H9 (cell line): ENCODE measurements at regions not wholly inside any gene's neighbourhood (a gene's known extent, or its start where the extent isn't known, plus 50 kb on each side); places are given as distances from the start of the nearest gene placed in this dataset.

ENCODE experiments used
- DNase-seq: peaks from one replicate; pipeline ENCODE4 v3.0.0-alpha.2; 2017
- H2AFZ ChIP-seq: one replicate; pipeline ENCODE4 v1.6.1; 2013; ENCODE audit warnings: mild to moderate bottlenecking, low read length, control low read depth, moderate library complexity
- H2AK5ac ChIP-seq: 2 replicates; pipeline ENCODE4 v1.6.1; 2013; ENCODE audit warnings: low read length, control low read depth, mixed read lengths; ENCODE audit not compliant: insufficient read length
- H2BK120ac ChIP-seq: one replicate; pipeline ENCODE4 v1.6.1; 2013; ENCODE audit warnings: low read depth, mild to moderate bottlenecking, low read length, control low read depth, inconsistent platforms; ENCODE audit not compliant: poor library complexity, severe bottlenecking
- H2BK12ac ChIP-seq: 2 replicates; pipeline ENCODE4 v1.6.1; 2013; ENCODE audit warnings: low read length, control low read depth, mixed read lengths, low read depth; ENCODE audit not compliant: insufficient read length
- H2BK15ac ChIP-seq: 2 replicates; pipeline ENCODE4 v1.6.1; 2013; ENCODE audit warnings: low read depth, low read length, control low read depth
- H2BK20ac ChIP-seq: one replicate; pipeline ENCODE4 v1.6.1; 2013; ENCODE audit warnings: low read depth, mild to moderate bottlenecking, low read length, control low read depth, inconsistent platforms; ENCODE audit not compliant: poor library complexity, severe bottlenecking
- H2BK5ac ChIP-seq: 2 replicates; pipeline ENCODE4 v1.6.1; 2013; ENCODE audit warnings: low read length, control low read depth, mixed read lengths; ENCODE audit not compliant: insufficient read length
- H3K14ac ChIP-seq: 2 replicates; pipeline ENCODE4 v1.6.1; 2013; ENCODE audit warnings: low read length, control low read depth; ENCODE audit not compliant: insufficient read depth
- H3K18ac ChIP-seq: 2 replicates; pipeline ENCODE4 v1.6.1; 2013; ENCODE audit warnings: low read depth, mild to moderate bottlenecking, mixed read lengths, low read length, control low read depth; ENCODE audit not compliant: insufficient read length
- H3K23ac ChIP-seq: 2 replicates; pipeline ENCODE4 v1.6.1; 2013; ENCODE audit warnings: low read length, control low read depth, mixed read lengths, low read depth; ENCODE audit not compliant: insufficient read length
- H3K23me2 ChIP-seq: 2 replicates; pipeline ENCODE4 v1.6.1; 2013; ENCODE audit warnings: low read depth, mild to moderate bottlenecking, mixed read lengths, low read length, control low read depth; ENCODE audit not compliant: insufficient read length, poor library complexity, severe bottlenecking
- H3K27ac ChIP-seq: 2 replicates; pipeline ENCODE4 v1.5.1; 2013; ENCODE audit warnings: low read length, control low read depth, mixed read lengths, low read depth; ENCODE audit not compliant: insufficient read length
- H3K27me3 ChIP-seq: 2 replicates; pipeline ENCODE4 v1.6.1; 2013; ENCODE audit warnings: low read length, control low read depth, inconsistent platforms; ENCODE audit not compliant: insufficient read depth
- H3K4ac ChIP-seq: 2 replicates; pipeline ENCODE4 v1.6.1; 2013; ENCODE audit warnings: low read depth, mild to moderate bottlenecking, control low read depth, inconsistent platforms, low read length, moderate library complexity
- H3K4me1 ChIP-seq: 2 replicates; pipeline ENCODE4 v1.6.1; 2013; ENCODE audit warnings: low read length, control low read depth, inconsistent platforms; ENCODE audit not compliant: insufficient read depth
- H3K4me2 ChIP-seq: 2 replicates; pipeline ENCODE4 v1.6.1; 2013; ENCODE audit warnings: low read length, control low read depth, mixed read lengths; ENCODE audit not compliant: insufficient read length, insufficient read depth
- H3K56ac ChIP-seq: 2 replicates; pipeline ENCODE4 v1.6.1; 2013; ENCODE audit warnings: low read depth, mild to moderate bottlenecking, mixed read lengths, low read length, control low read depth; ENCODE audit not compliant: insufficient read length
- H3K79me1 ChIP-seq: 2 replicates; pipeline ENCODE4 v1.6.1; 2013; ENCODE audit warnings: low read depth, mild to moderate bottlenecking, moderate library complexity, low read length, control low read depth, inconsistent platforms; ENCODE audit not compliant: insufficient read depth, poor library complexity, severe bottlenecking
- H3K79me2 ChIP-seq: 2 replicates; pipeline ENCODE4 v1.6.1; 2013; ENCODE audit warnings: low read length, control low read depth, inconsistent platforms; ENCODE audit not compliant: insufficient read depth
- H3K9ac ChIP-seq: 2 replicates; pipeline ENCODE4 v1.6.1; 2013; ENCODE audit warnings: low read length, control low read depth, mixed read lengths; ENCODE audit not compliant: insufficient read length; ENCODE audit errors: extremely low read depth
- H3K9me3 ChIP-seq: one replicate; pipeline ENCODE4 v1.6.1; 2013; ENCODE audit warnings: low read depth, low read length, inconsistent platforms; ENCODE audit not compliant: control insufficient read depth
- H3T11ph ChIP-seq: one replicate; pipeline ENCODE4 v1.6.1; 2013; ENCODE audit warnings: mild to moderate bottlenecking, low read length, control low read depth, inconsistent platforms
- H4K20me1 ChIP-seq: one replicate; pipeline ENCODE4 v1.6.1; 2013; ENCODE audit not compliant: control insufficient read depth, insufficient read length, insufficient read depth
- H4K5ac ChIP-seq: 2 replicates; pipeline ENCODE4 v1.6.1; 2013; ENCODE audit warnings: low read depth, mild to moderate bottlenecking, mixed read lengths, low read length, control low read depth; ENCODE audit not compliant: insufficient read length
- H4K8ac ChIP-seq: replicated peaks from 2 replicates; pipeline ENCODE4 v1.6.1; 2013; ENCODE audit warnings: low read length, control low read depth, mixed read lengths, low read depth; ENCODE audit not compliant: insufficient read length
- H4K91ac ChIP-seq: 2 replicates; pipeline ENCODE4 v1.6.1; 2013; ENCODE audit warnings: low read depth, mild to moderate bottlenecking, moderate library complexity, mixed read lengths, low read length, control low read depth; ENCODE audit not compliant: insufficient read length
- H3K27ac Mint-ChIP-seq, 3 experiments: 2 replicates in 2 of 3; 3 replicates in 1 of 3; pipeline ENCODE4 v1.8.0; 2020 to 2021; ENCODE audit warnings: mixed read lengths in 3 of 3, mild to moderate bottlenecking in 1 of 3, moderate library complexity in 1 of 3
- H3K27me3 Mint-ChIP-seq: 2 replicates; pipeline ENCODE4 v1.8.0; 2021; ENCODE audit warnings: low read depth, mild to moderate bottlenecking, moderate library complexity, mixed read lengths
- H3K36me3 Mint-ChIP-seq, 3 experiments: 2 replicates in 2 of 3; 3 replicates in 1 of 3; pipeline ENCODE4 v1.8.0; 2020 to 2021; ENCODE audit warnings: low read depth in 3 of 3, mixed read lengths in 3 of 3; ENCODE audit not compliant: insufficient read depth in 1 of 3
- H3K4me1 Mint-ChIP-seq, 2 experiments: 2 replicates each; pipeline ENCODE4 v1.8.0; 2020; ENCODE audit warnings: mixed read lengths in 2 of 2
- H3K4me3 Mint-ChIP-seq, 2 experiments: 2 replicates in 1 of 2; 3 replicates in 1 of 2; pipeline ENCODE4 v1.8.0; 2020 to 2021; ENCODE audit warnings: mild to moderate bottlenecking in 2 of 2, mixed read lengths in 2 of 2, moderate library complexity in 1 of 2
- H3K9me3 Mint-ChIP-seq, 2 experiments: 2 replicates in 1 of 2; 3 replicates in 1 of 2; pipeline ENCODE4 v1.8.0; 2020; ENCODE audit warnings: mild to moderate bottlenecking in 2 of 2, mixed read lengths in 2 of 2, moderate library complexity in 1 of 2
- WGBS: extraction: QIAGEN DNeasy Blood & Tissue Kit; methylation state at CpG from one replicate; pipeline ENCODE4 v1.1.7; 2013; ENCODE audit warnings: missing lambda C conversion rate, low lambda C conversion rate, mixed read lengths; ENCODE audit not compliant: insufficient read length; ENCODE audit errors: extremely low coverage; 5-methylcytosine and 5-hydroxymethylcytosine counted together
- TF ChIP-seq, protein P1 (sequence below): fragments of 200-600 bp; sonication (generic); conservative IDR thresholded peaks from 3 replicates; pipeline ENCODE4 v1.8.0; 2021; ENCODE audit warnings: antibody characterized with exemption, mild to moderate bottlenecking

DNA sequence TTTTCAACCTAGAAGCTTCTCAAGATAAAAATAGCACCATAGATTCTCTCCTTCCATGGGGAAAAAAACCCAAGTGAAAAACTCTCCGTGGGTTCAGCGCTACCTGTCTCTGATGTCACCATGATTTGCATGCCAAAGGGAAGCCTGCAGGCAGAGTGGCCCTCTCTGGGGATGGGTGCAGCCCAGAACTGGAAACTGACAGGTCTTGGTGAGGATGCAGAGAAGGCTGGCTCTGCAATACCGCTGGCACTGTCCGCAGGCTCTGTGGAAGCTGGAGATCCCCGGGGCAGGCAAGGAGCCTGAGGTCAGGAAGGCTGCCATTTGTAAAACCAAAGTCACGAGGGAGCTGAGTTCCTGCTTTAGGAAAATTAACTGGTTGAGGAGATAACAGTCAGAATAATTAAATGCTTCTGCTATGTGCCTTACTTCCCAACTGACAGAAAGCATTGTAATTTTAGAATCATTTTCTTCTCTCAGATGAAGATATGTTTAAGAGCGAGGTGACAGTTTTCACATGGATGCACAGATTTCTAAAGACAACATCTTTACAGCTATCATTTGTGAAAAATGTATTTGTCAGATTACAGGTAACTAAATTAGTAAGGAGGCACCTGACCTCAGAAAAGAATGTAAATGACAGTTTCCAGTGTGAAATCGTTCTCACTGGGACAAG is 731.5 kb upstream of the FZD8 start:
- no peak overlapping the region for H3K23ac ChIP-seq
- peak; percentile 37 for DNase-seq
- no peaks in the 10 kb centered on the region for H3K27me3 Mint-ChIP-seq
- H3K18ac ChIP-seq: no peak overlapping the region
- WGBS: no CpG with 5 or more reads among the region's 8 CpGs
- H3K4me2 ChIP-seq: no peak overlapping the region
- no peak overlapping the region for H2BK20ac ChIP-seq
- no peak overlapping the region for H4K8ac ChIP-seq
- no peaks in the 10 kb centered on the region for H3K23me2 ChIP-seq
- H2BK120ac ChIP-seq: no peak overlapping the region
- H3K4me3 Mint-ChIP-seq: no peak overlapping the region
- no peak overlapping the region for H2BK5ac ChIP-seq
- no peak overlapping the region for H3K14ac ChIP-seq
- H2BK12ac ChIP-seq: no peak overlapping the region
- TF ChIP-seq, protein P1, sequence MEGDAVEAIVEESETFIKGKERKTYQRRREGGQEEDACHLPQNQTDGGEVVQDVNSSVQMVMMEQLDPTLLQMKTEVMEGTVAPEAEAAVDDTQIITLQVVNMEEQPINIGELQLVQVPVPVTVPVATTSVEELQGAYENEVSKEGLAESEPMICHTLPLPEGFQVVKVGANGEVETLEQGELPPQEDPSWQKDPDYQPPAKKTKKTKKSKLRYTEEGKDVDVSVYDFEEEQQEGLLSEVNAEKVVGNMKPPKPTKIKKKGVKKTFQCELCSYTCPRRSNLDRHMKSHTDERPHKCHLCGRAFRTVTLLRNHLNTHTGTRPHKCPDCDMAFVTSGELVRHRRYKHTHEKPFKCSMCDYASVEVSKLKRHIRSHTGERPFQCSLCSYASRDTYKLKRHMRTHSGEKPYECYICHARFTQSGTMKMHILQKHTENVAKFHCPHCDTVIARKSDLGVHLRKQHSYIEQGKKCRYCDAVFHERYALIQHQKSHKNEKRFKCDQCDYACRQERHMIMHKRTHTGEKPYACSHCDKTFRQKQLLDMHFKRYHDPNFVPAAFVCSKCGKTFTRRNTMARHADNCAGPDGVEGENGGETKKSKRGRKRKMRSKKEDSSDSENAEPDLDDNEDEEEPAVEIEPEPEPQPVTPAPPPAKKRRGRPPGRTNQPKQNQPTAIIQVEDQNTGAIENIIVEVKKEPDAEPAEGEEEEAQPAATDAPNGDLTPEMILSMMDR: no peak
- H4K5ac ChIP-seq: no peak overlapping the region
- H3K79me2 ChIP-seq: no peaks in the 10 kb centered on the region
- no peak overlapping the region for H3K27ac ChIP-seq
- H3K56ac ChIP-seq: no peak overlapping the region
- no peak overlapping the region for H3K4ac ChIP-seq
- no peaks in the 10 kb centered on the region for H3K79me1 ChIP-seq
- H3K27me3 ChIP-seq: no peaks in the 10 kb centered on the region
- no peak overlapping the region for H3T11ph ChIP-seq
- no peak overlapping the region for H3K9ac ChIP-seq
- no peak overlapping the region for H2AK5ac ChIP-seq
- H2AFZ ChIP-seq: no peak overlapping the region
- H3K36me3 Mint-ChIP-seq: no peaks in the 10 kb centered on the region; a peak in 1 of 7 replicates
- no peaks in the 10 kb centered on the region for H4K20me1 ChIP-seq
- no peaks in the 10 kb centered on the region for H3K9me3 Mint-ChIP-seq
- no peaks in the 10 kb centered on the region for H3K4me1 ChIP-seq
- no peak overlapping the region for H2BK15ac ChIP-seq
- H4K91ac ChIP-seq: no peak overlapping the region
- H3K27ac Mint-ChIP-seq: no peak overlapping the region; a peak in 1 of 7 replicates
- peaks cover 6% of the 10 kb centered on the region in 2 experiments for H3K4me1 Mint-ChIP-seq
- no peaks in the 10 kb centered on the region for H3K9me3 ChIP-seq
